Panc1 (cell line): ENCODE measurements at regions not wholly inside any gene's neighbourhood (a gene's known extent, or its start where the extent isn't known, plus 50 kb on each side); places are given as distances from the start of the nearest gene placed in this dataset.

ENCODE experiments used
- ATAC-seq: fragments of 200-7000 bp; cut with Tn5 transposase; 2 replicates; pipeline ENCODE4 v1.9.1; 2020; ENCODE audit warnings: mild to moderate bottlenecking, moderate library complexity
- BruUV-seq: library from RNA; stranded (reverse); fragments of 400-500 nt; replicated peaks from 2 replicates; lab custom pipeline; 2021; lab: Mats Ljungman, UMichigan
- CTCF ChIA-PET: fragments of 300-600 bp; sonication (Branson Sonifier 250); formaldehyde crosslinking; loops from one replicate; lab custom pipeline; 2022; ENCODE audit warnings: antibody characterized with exemption; lab: Charles Lee
- POLR2A ChIA-PET: fragments of 300-600 bp; sonication (Branson Sonifier 250); formaldehyde crosslinking; loops from one replicate; lab custom pipeline; 2022; ENCODE audit warnings: antibody characterized with exemption; lab: Charles Lee
- DNase-seq: peaks from one replicate; pipeline ENCODE4 v3.0.0-alpha.2; 2010; ENCODE audit warnings: low read depth, low spot score
- H3K27ac ChIP-seq: 2 replicates; pipeline ENCODE4 v1.5.1; 2011; ENCODE audit warnings: mild to moderate bottlenecking, low read length, inconsistent platforms
- H3K27me3 ChIP-seq: fragments of 200-500 bp; sonication (Bioruptor generic); 2 replicates; pipeline ENCODE4 v1.6.0; 2014; ENCODE audit warnings: low read length, inconsistent platforms; ENCODE audit not compliant: control insufficient read depth, insufficient read depth
- H3K36me3 ChIP-seq: fragments of 200-500 bp; sonication (Bioruptor generic); 2 replicates; pipeline ENCODE4 v1.5.1; 2014; ENCODE audit warnings: inconsistent platforms, mild to moderate bottlenecking, low read length, moderate library complexity; ENCODE audit not compliant: control insufficient read depth, insufficient read depth
- H3K4me1 ChIP-seq: 2 replicates; pipeline ENCODE4 v1.5.1; 2011; ENCODE audit warnings: inconsistent platforms, mild to moderate bottlenecking, low read length, moderate library complexity; ENCODE audit not compliant: control insufficient read depth, insufficient read depth
- H3K4me3 ChIP-seq, 2 experiments: 2 replicates each; pipeline ENCODE4 v1.5.1; 2011 to 2012; ENCODE audit warnings: low read depth in 2 of 2, low read length in 2 of 2, mild to moderate bottlenecking in 2 of 2, inconsistent platforms in 1 of 2, moderate library complexity in 1 of 2
- H3K9me3 ChIP-seq: fragments of 200-500 bp; sonication (Bioruptor generic); 2 replicates; pipeline ENCODE4 v1.5.1; 2014; ENCODE audit warnings: low read depth, mild to moderate bottlenecking, inconsistent platforms, low read length, moderate library complexity; ENCODE audit not compliant: control insufficient read depth, insufficient read depth
- POLR2AphosphoS5 ChIP-seq: IDR thresholded peaks from 2 replicates; pipeline ENCODE4 v1.6.1; 2012; ENCODE audit warnings: mild to moderate bottlenecking, low read depth, low read length, moderate library complexity
- REST ChIP-seq, 2 experiments: IDR thresholded peaks; 2 replicates each; pipeline ENCODE4 v1.6.1; 2011 to 2012; ENCODE audit warnings: low read depth in 2 of 2, control low read depth in 1 of 2, low read length in 1 of 2, mild to moderate bottlenecking in 1 of 2, moderate library complexity in 1 of 2; ENCODE audit not compliant: insufficient read depth in 1 of 2
- SIN3A ChIP-seq: IDR thresholded peaks from 2 replicates; pipeline ENCODE4 v1.6.1; 2012; ENCODE audit warnings: low read depth, mild to moderate bottlenecking, low read length, moderate library complexity, borderline replicate concordance; ENCODE audit not compliant: insufficient read depth
- TCF7L2 ChIP-seq: IDR thresholded peaks from 2 replicates; pipeline ENCODE4 v1.6.1; 2011; ENCODE audit warnings: mild to moderate bottlenecking, low read depth, low read length, inconsistent platforms
- in situ Hi-C: cut with HindIII; loops from 2 replicates; pipeline ENCODE4 v1.10.0; 2016; ENCODE audit warnings: low sequenced_read_pairs, low pct_unique_long_range_greater_than_20kb
- intact Hi-C: fragments of 100-400 bp; cut with micrococcal nuclease; formaldehyde crosslinking; loops from one replicate; pipeline ENCODE4 v1.10.0; 2022; ENCODE audit not compliant: unreplicated experiment
- TF ChIP-seq, protein P1 (sequence below): fragments of 450-650 bp; IDR thresholded peaks from 2 replicates; pipeline ENCODE4 v1.5.1; 2017; ENCODE audit warnings: mild to moderate bottlenecking

- in situ Hi-C loops: no loop called here
Measured at GRCh38 chr4:135256111-135256510, 1054.5 kb upstream of the PABPC4L start.

GRCh38 chr4:135250040-135250439 is 1048.5 kb upstream of the PABPC4L start:
- DNase-seq: no peak
- H3K4me3 ChIP-seq: no peak overlapping the region
- no peaks in the 10 kb centered on the region for H3K9me3 ChIP-seq
- POLR2A ChIA-PET: no interaction called here
- H3K27me3 ChIP-seq: no peaks in the 10 kb centered on the region
- in situ Hi-C loops (no loop called here), intact Hi-C loops (no loop called here)
- ATAC-seq: no peak
- BruUV-seq: no TSS peak
- CTCF ChIA-PET: no interaction called here
- no peaks in the 10 kb centered on the region for H3K4me1 ChIP-seq
- no peak overlapping the region for H3K27ac ChIP-seq
- no peaks in the 10 kb centered on the region for H3K36me3 ChIP-seq
- TF ChIP-seq SIN3A (no peak), TCF7L2 (no peak), REST (IDR thresholded peaks at IDR 0.05; ENCODE audit: insufficient read depth in 1 of 2, low read depth in 2 of 2, low read length in 1 of 2) (no peak), POLR2AphosphoS5 (no peak)
- TF ChIP-seq, protein P1, sequence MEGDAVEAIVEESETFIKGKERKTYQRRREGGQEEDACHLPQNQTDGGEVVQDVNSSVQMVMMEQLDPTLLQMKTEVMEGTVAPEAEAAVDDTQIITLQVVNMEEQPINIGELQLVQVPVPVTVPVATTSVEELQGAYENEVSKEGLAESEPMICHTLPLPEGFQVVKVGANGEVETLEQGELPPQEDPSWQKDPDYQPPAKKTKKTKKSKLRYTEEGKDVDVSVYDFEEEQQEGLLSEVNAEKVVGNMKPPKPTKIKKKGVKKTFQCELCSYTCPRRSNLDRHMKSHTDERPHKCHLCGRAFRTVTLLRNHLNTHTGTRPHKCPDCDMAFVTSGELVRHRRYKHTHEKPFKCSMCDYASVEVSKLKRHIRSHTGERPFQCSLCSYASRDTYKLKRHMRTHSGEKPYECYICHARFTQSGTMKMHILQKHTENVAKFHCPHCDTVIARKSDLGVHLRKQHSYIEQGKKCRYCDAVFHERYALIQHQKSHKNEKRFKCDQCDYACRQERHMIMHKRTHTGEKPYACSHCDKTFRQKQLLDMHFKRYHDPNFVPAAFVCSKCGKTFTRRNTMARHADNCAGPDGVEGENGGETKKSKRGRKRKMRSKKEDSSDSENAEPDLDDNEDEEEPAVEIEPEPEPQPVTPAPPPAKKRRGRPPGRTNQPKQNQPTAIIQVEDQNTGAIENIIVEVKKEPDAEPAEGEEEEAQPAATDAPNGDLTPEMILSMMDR: no peak

More at GRCh38 chr4:135256111-135256510, 1054.5 kb upstream of the PABPC4L start:
- intact Hi-C loops: no loop called here
- Histone ChIP-seq H3K27ac (no peak overlapping the region), H3K4me3 (no peak overlapping the region), H3K36me3 (no peaks in the 10 kb centered on the region), H3K9me3 (no peaks in the 10 kb centered on the region), H3K4me1 (no peaks in the 10 kb centered on the region), H3K27me3 (no peaks in the 10 kb centered on the region)
- TF ChIP-seq TCF7L2 (no peak), SIN3A (no peak), POLR2AphosphoS5 (no peak)
- no peak for DNase-seq
- no peak for ATAC-seq
- BruUV-seq: no TSS peak
- ChIA-PET CTCF (no interaction called here), POLR2A (no interaction called here)

DNA sequence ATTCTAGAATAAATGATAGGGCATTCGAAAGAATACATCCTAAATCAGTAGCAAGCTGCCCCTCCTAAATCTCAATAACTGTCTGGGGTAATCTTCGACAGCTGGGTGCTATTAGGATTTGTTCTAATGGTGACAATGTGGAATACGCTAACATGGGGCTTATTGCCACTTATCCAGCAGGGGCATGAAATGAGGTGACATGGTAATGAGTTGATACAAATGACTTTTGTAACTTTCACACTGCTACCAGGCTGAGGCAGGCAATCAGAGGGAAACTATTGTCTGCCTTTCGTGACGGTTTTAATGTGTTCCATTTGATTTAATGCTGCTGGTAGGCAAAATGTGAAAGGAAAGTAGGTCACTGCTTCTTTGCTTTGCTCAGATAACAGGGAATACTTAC is 1047.4 kb upstream of the PABPC4L start:
- in situ Hi-C loops (no loop called here), intact Hi-C loops (no loop called here)
- Histone ChIP-seq H3K4me3 (no peak overlapping the region), H3K36me3 (no peaks in the 10 kb centered on the region), H3K4me1 (no peaks in the 10 kb centered on the region), H3K27me3 (no peaks in the 10 kb centered on the region), H3K27ac (no peak overlapping the region), H3K9me3 (no peaks in the 10 kb centered on the region)
- no TSS peak for BruUV-seq
- CTCF ChIA-PET: no interaction called here
- no peak for TF ChIP-seq TCF7L2
- no peak for TF ChIP-seq SIN3A
- TF ChIP-seq, protein P1: no peak
- no peak for TF ChIP-seq POLR2AphosphoS5
- TF ChIP-seq REST (IDR thresholded peaks at IDR 0.05; ENCODE audit: insufficient read depth in 1 of 2, low read depth in 2 of 2, low read length in 1 of 2): no peak
- ATAC-seq (no peak), DNase-seq (no peak)
- POLR2A ChIA-PET: no interaction called here
